Fibroblast of peridontal ligament (primary cell): ENCODE measurements at regions not wholly inside any gene's neighbourhood (a gene's known extent, or its start where the extent isn't known, plus 50 kb on each side); places are given as distances from the start of the nearest gene placed in this dataset.
A peak's percentile ranks its signal among the peaks of the same experiment; 100 is the strongest.
"Not testable (repeated sequence)": the region's sequence is repeated elsewhere in the genome, so short reads cannot be mapped to it uniquely, and the experiment has no call there.

ENCODE experiments used
- DNase-seq: peaks from one replicate; pipeline ENCODE4 v3.0.0-alpha.2; 2010; ENCODE audit errors: extremely low read depth

- peak; percentile 77 for DNase-seq
These were observed 277.6 kb upstream of the NRP1 start for GRCh38 chr10:33612116-33612515.

GRCh38 chr10:33611423-33611822 lies 277.0 kb upstream of the NRP1 start:
- no peak for DNase-seq

GRCh38 chr10:33609546-33609945 lies 275.1 kb upstream of the NRP1 start:
- no peak for DNase-seq

- DNase-seq, result no peak
These were observed 267.8 kb upstream of the NRP1 start for GRCh38 chr10:33602278-33602677.

- peak; percentile 38 for DNase-seq
These were observed 265.9 kb upstream of the NRP1 start for GRCh38 chr10:33600381-33600780.

- no peak for DNase-seq
These were observed 262.0 kb upstream of the NRP1 start for GRCh38 chr10:33596422-33596821.

GRCh38 chr10:33594475-33594874 lies 260.0 kb upstream of the NRP1 start:
- no peak for DNase-seq

GRCh38 chr10:33588974-33589600 lies 254.6 kb upstream of the NRP1 start:
- DNase-seq, result no peak

GRCh38 chr10:33584596-33584995 lies 250.1 kb upstream of the NRP1 start:
- not testable (repeated sequence) for DNase-seq

GRCh38 chr10:33579996-33580395 lies 245.5 kb upstream of the NRP1 start:
- DNase-seq, result no peak

GRCh38 chr10:33573606-33574005 lies 239.1 kb upstream of the NRP1 start:
- no peak for DNase-seq

- DNase-seq, result no peak
These were observed 237.1 kb upstream of the NRP1 start for GRCh38 chr10:33571616-33572015.

GRCh38 chr10:33570495-33570894 lies 236.0 kb upstream of the NRP1 start:
- no peak for DNase-seq

- DNase-seq, result no peak
These were observed 235.2 kb upstream of the NRP1 start for GRCh38 chr10:33569702-33570101.

- DNase-seq, result no peak
These were observed 232.0 kb upstream of the NRP1 start for GRCh38 chr10:33566426-33566825.

GRCh38 chr10:33566001-33566400 lies 231.5 kb upstream of the NRP1 start:
- DNase-seq, result no peak

GRCh38 chr10:33565231-33565630 lies 230.8 kb upstream of the NRP1 start:
- no peak for DNase-seq

- DNase-seq, result peak; percentile 86
These were observed 224.6 kb upstream of the NRP1 start for GRCh38 chr10:33559105-33559504.

GRCh38 chr10:33557313-33557712 lies 222.8 kb upstream of the NRP1 start:
- DNase-seq, result no peak

GRCh38 chr10:33556620-33557019 lies 222.2 kb upstream of the NRP1 start:
- no peak for DNase-seq

GRCh38 chr10:33556103-33556502 lies 221.6 kb upstream of the NRP1 start:
- DNase-seq, result no peak

- no peak for DNase-seq
These were observed 219.5 kb upstream of the NRP1 start for GRCh38 chr10:33553748-33554571.

GRCh38 chr10:33552290-33552689 lies 217.8 kb upstream of the NRP1 start:
- no peak for DNase-seq
